Stomach (tissue), 8 donors: ENCODE measurements at regions not wholly inside any gene's neighbourhood (a gene's known extent, or its start where the extent isn't known, plus 50 kb on each side); places are given as distances from the start of the nearest gene placed in this dataset.

Source experiments
- DNase-seq, 2 donors: peaks; one replicate each; pipeline versions ENCODE4 v3.0.0 to v3.0.0-alpha.2; 2013 to 2019
- H3K27ac ChIP-seq, 5 donors: fragments of 200-600 bp in 4 of 5; sonication (generic) in 4 of 5; one replicate each; pipeline ENCODE4 v1.5.1; 2013 to 2019; ENCODE audit warnings: mild to moderate bottlenecking in 1 of 5, moderate library complexity in 1 of 5
- H3K27me3 ChIP-seq, 3 donors: fragments of 200-600 bp; sonication (generic); one replicate each; pipeline ENCODE4 v1.5.1; 2017 to 2019; ENCODE audit warnings: mixed run types in 1 of 3
- H3K36me3 ChIP-seq, 4 donors: fragments of 200-600 bp; sonication (generic); 1 replicate in 3 of 4; 2 replicates in 1 of 4; pipeline ENCODE4 v1.5.1; 2016 to 2019
- H3K4me1 ChIP-seq, 4 donors: fragments of 200-600 bp; sonication (generic); one replicate each; pipeline ENCODE4 v1.5.1; 2016 to 2019
- H3K4me3 ChIP-seq, 4 donors: fragments of 200-600 bp; sonication (generic) in 3 of 4; one replicate each; pipeline ENCODE4 v1.5.1; 2016 to 2019; ENCODE audit warnings: mild to moderate bottlenecking in 1 of 4
- H3K9me3 ChIP-seq, 4 donors: fragments of 200-600 bp; sonication (generic); one replicate each; pipeline ENCODE4 v1.5.1; 2016 to 2019
- EP300 ChIP-seq: sonication (generic); formaldehyde crosslinking; IDR thresholded peaks from one replicate; pipeline ENCODE4 v1.6.1; 2017; ENCODE audit warnings: antibody characterized with exemption
- POLR2A ChIP-seq, 4 donors: fragments of 450-650 bp; IDR thresholded peaks; one replicate each; pipeline ENCODE4 v1.6.1; 2016; ENCODE audit warnings: antibody characterized with exemption in 4 of 4, control low read depth in 2 of 4, mild to moderate bottlenecking in 1 of 4, moderate library complexity in 1 of 4
- POLR2AphosphoS5 ChIP-seq, 3 donors: sonication (generic); formaldehyde crosslinking; IDR thresholded peaks; one replicate each; pipeline ENCODE4 v1.6.1; 2016; ENCODE audit warnings: antibody characterized with exemption in 3 of 3
- WGBS, 5 donors: extraction: QIAGEN DNeasy Blood & Tissue Kit in 3 of 5; methylation state at CpG; one replicate each; pipeline versions ENCODE4 v1.1.5 to v1.1.7; 2013 to 2018; 5-methylcytosine and 5-hydroxymethylcytosine counted together
- intact Hi-C: fragments of 100-400 bp; cut with DNase I; formaldehyde crosslinking; loops from one replicate; pipeline ENCODE4 v1.15.1; 2023; ENCODE audit warnings: low total_unique reads
- TF ChIP-seq, protein P1 (sequence below), 7 experiments: fragments of 450-650 bp in 4 of 7; fragments of 200-600 bp in 3 of 7; sonication (generic) in 3 of 7; IDR thresholded peaks; one replicate each; pipeline ENCODE4 v1.5.1; 2016 to 2019; ENCODE audit warnings: antibody characterized with exemption in 7 of 7, control low read depth in 2 of 7, mild to moderate bottlenecking in 1 of 7
- donor health status: healthy with polysubstance abuse.
- donor health status: Bipolar disorder and iron deficiency.
- donor health status: healthy.

DNA sequence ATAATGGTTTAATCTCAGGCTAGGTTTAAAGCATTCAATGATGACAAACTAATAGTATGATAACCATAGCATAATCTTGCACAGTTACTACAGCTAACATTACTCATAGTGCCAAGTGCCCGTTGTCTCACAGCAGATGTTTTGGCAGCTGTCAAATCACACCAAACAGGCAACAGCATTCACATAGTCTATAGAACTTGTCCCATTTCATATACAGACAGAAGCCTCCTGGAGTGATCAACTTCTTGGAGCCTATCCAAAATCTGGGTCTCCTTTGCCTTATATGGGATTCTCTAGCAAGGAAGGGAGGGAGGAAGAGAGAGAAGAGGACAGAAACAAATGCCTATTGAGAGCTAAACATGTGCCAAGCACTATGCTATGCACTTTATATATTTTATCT is 250.6 kb upstream of the ZP4 start:
- no peaks in the 10 kb centered on the region for H3K36me3 ChIP-seq
- peak in 1 of 2 donors; percentile 6 for DNase-seq
- H3K27ac ChIP-seq = no peak overlapping the region
- intact Hi-C loops = no loop called here
- H3K9me3 ChIP-seq = no peaks in the 10 kb centered on the region
- H3K4me1 ChIP-seq = no peaks in the 10 kb centered on the region
- TF ChIP-seq POLR2AphosphoS5 (IDR thresholded peaks at IDR 0.05) (no peak), POLR2A (IDR thresholded peaks at IDR 0.05) (no peak), EP300 (no peak)
- TF ChIP-seq, protein P1, sequence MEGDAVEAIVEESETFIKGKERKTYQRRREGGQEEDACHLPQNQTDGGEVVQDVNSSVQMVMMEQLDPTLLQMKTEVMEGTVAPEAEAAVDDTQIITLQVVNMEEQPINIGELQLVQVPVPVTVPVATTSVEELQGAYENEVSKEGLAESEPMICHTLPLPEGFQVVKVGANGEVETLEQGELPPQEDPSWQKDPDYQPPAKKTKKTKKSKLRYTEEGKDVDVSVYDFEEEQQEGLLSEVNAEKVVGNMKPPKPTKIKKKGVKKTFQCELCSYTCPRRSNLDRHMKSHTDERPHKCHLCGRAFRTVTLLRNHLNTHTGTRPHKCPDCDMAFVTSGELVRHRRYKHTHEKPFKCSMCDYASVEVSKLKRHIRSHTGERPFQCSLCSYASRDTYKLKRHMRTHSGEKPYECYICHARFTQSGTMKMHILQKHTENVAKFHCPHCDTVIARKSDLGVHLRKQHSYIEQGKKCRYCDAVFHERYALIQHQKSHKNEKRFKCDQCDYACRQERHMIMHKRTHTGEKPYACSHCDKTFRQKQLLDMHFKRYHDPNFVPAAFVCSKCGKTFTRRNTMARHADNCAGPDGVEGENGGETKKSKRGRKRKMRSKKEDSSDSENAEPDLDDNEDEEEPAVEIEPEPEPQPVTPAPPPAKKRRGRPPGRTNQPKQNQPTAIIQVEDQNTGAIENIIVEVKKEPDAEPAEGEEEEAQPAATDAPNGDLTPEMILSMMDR (IDR thresholded peaks at IDR 0.05) = no peak
- no peaks in the 10 kb centered on the region for H3K27me3 ChIP-seq
- no peak overlapping the region for H3K4me3 ChIP-seq
- WGBS, 5 donors = 11 to 53% (median 30%) methylated on average over 1 of the region's 1 CpG

DNA sequence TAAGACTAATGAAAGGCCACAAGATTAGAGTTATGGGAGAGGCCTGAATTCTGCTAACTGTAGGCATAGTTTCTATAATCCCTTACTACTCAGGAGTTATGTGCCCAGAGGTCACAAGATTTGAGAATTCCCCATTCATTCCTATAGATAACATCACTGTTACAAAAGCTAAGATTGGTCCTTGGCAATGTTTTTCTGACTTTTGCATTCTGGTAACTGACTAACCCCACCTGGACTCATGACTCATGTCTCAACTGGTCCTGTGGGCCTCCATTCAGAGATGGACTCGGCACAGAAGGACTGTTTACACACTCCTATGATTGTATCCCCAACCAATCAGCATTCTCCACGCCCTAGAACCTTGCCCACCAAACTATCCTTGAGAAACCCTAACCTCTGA is 249.0 kb upstream of the ZP4 start:
- no peak for TF ChIP-seq EP300
- no peak for TF ChIP-seq POLR2A (IDR thresholded peaks at IDR 0.05)
- TF ChIP-seq, protein P1 (IDR thresholded peaks at IDR 0.05) = no peak
- TF ChIP-seq POLR2AphosphoS5 (IDR thresholded peaks at IDR 0.05) = no peak
- Histone ChIP-seq H3K4me3 (no peak overlapping the region), H3K27me3 (no peaks in the 10 kb centered on the region), H3K4me1 (no peaks in the 10 kb centered on the region), H3K27ac (no peak overlapping the region), H3K9me3 (peaks cover 0 to 6% (median 0%) of the 10 kb centered on the region in 4 donors), H3K36me3 (no peaks in the 10 kb centered on the region)
- intact Hi-C loops = no loop called here
- WGBS, 5 donors = 14 to 38% (median 34%) methylated on average over 2 of the region's 2 CpGs
- DNase-seq = no peak

GRCh38 chr1:238138059-238138626 is 247.4 kb upstream of the ZP4 start:
- Histone ChIP-seq H3K27me3 (no peaks in the 10 kb centered on the region), H3K4me1 (no peaks in the 10 kb centered on the region), H3K27ac (no peak overlapping the region), H3K4me3 (no peak overlapping the region), H3K9me3 (peaks cover 0 to 6% (median 0%) of the 10 kb centered on the region in 4 donors), H3K36me3 (no peaks in the 10 kb centered on the region)
- intact Hi-C loops = no loop called here
- DNase-seq = no peak
- TF ChIP-seq, protein P1 (IDR thresholded peaks at IDR 0.05) = no peak
- TF ChIP-seq POLR2AphosphoS5 (IDR thresholded peaks at IDR 0.05) (no peak), POLR2A (IDR thresholded peaks at IDR 0.05) (no peak), EP300 (no peak)
- 85 to 91% (median 87%) methylated on average over 6 of the region's 6 CpGs for WGBS, 5 donors

DNA sequence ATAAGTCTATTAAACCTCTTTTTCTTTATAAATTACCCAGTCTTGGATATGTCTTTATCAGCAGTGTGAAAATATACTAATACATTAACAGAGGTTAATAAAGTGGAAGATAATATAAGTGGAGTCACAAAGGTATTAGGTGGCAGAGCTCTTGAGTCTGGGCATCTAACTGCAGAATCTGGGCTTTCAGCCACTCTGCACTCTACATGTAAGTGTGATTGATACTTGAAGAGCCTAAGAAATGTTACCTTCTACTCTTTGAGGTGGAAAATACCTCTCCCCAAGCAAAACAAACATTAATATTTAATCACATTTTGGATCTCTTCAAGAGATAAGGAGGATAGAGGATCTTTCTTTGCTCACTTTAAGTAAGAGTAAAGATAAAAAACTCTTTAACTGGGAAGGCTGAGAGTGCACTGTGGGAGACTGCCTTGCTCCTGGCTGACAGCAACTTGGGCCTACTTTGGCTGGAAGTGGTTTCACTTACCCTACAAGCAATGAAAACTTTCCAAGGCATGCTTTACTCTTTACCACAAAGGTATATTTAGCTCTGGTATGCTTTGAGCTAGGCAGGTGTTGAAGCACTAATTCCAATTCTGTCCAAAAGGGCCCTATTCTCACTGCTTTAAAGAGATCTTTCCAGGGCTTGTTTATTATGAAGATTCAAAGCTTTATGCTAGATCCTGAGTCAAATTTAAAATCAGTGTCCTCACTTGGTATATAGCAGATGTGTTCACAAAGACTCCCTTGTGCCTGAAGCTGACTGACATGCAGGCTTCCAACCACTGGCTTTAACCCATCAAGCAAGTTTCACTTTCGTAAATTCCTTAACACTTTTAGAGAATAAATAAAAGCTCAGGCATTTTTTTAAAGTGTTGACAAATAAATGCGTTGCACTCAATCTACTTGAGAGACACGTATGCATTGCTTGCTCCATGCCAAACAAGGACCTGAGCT is 245.3 kb upstream of the ZP4 start:
- Histone ChIP-seq H3K9me3 (peaks cover 0 to 6% (median 0%) of the 10 kb centered on the region in 4 donors), H3K36me3 (no peaks in the 10 kb centered on the region), H3K4me3 (no peak overlapping the region), H3K27ac (no peak overlapping the region), H3K27me3 (no peaks in the 10 kb centered on the region), H3K4me1 (no peaks in the 10 kb centered on the region)
- WGBS, 5 donors = 74 to 87% (median 84%) methylated on average over 3 of the region's 3 CpGs
- no peak for DNase-seq
- intact Hi-C loops = no loop called here
- TF ChIP-seq POLR2A (IDR thresholded peaks at IDR 0.05) = no peak
- TF ChIP-seq EP300 = no peak
- TF ChIP-seq POLR2AphosphoS5 (IDR thresholded peaks at IDR 0.05) = no peak
- TF ChIP-seq, protein P1 (IDR thresholded peaks at IDR 0.05) = no peak
